A673 (cell line): ENCODE measurements at regions not wholly inside any gene's neighbourhood (a gene's known extent, or its start where the extent isn't known, plus 50 kb on each side); places are given as distances from the start of the nearest gene placed in this dataset.

Experiments used
- CTCF ChIP-seq: fragments of 300-800, 200-600 bp; sonication (generic); conservative IDR thresholded peaks from 2 replicates; pipeline ENCODE4 v1.5.1; 2017; ENCODE audit warnings: low read depth, mild to moderate bottlenecking, antibody characterized with exemption, low read length, moderate library complexity, mixed read lengths
- EZH2 ChIP-seq: fragments of 200-600 bp; sonication (generic); IDR thresholded peaks from 2 replicates; pipeline ENCODE4 v1.6.1; 2017; ENCODE audit warnings: borderline replicate concordance, low read depth, mild to moderate bottlenecking, mixed read lengths, antibody characterized with exemption, low read length; ENCODE audit not compliant: poor library complexity, severe bottlenecking

DNA sequence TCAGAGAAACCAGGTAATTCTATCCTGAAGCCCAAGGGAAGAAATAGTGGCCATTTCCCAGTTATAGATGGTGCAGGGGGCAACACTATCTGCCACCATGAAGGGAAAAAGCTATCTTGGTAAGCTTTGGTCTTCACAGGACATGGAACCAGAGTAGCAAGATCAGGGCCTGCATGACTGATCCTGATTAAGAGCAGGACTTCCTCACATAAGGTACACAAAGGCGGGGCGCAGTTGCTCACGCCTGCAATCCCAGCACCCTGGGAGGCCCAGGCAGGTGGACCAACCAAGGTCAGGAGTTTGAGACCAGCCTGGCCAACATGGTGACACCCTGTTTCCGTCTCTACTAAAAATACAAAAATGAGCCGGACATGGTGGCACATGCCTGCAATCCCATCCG, 148.4 kb upstream of the USP9X start:
- TF ChIP-seq CTCF: no peak
- no peak for TF ChIP-seq EZH2
